Endothelial cell of umbilical vein (primary cell): ENCODE measurements at regions not wholly inside any gene's neighbourhood (a gene's known extent, or its start where the extent isn't known, plus 50 kb on each side); places are given as distances from the start of the nearest gene placed in this dataset.

Experiments
- BruUV-seq: library from RNA; stranded (reverse); fragments of 400-500 nt; replicated peaks from 2 replicates; lab custom pipeline; 2021; lab: Mats Ljungman, UMichigan
- CTCF ChIA-PET: fragments of 300-600, 350-600 bp; sonication (Branson Sonifier 250); formaldehyde crosslinking; loops from one replicate; lab custom pipeline; 2021; ENCODE audit warnings: antibody characterized with exemption, inconsistent platforms; lab: Charles Lee
- POLR2A ChIA-PET: fragments of 300-600, 350-600 bp; sonication (Branson Sonifier 250); formaldehyde crosslinking; loops from one replicate; lab custom pipeline; 2021; ENCODE audit warnings: antibody characterized with exemption, inconsistent platforms; lab: Charles Lee
- DNase-seq: peaks from one replicate; pipeline ENCODE4 v3.0.0-alpha.2; 2011; ENCODE audit warnings: low read depth, low spot score
- FAIRE-seq: peaks from 2 replicates; lab custom pipeline; 2011; peaks lifted over from hg19 to GRCh38; lab: Jason Lieb, UNC
- H2AFZ ChIP-seq: 2 replicates; pipeline ENCODE4 v1.6.0; 2012; ENCODE audit warnings: low read depth, low read length, control low read depth, inconsistent platforms
- H3K27ac ChIP-seq: 2 replicates; pipeline ENCODE4 v1.5.1; 2011; ENCODE audit warnings: low read depth, mild to moderate bottlenecking, control low read depth, low read length, moderate library complexity; ENCODE audit not compliant: insufficient read depth
- H3K27me3 ChIP-seq, 2 experiments: 2 replicates each; pipeline versions ENCODE4 v1.6.0 to v1.6.1; 2011; ENCODE audit warnings: low read length in 2 of 2, mixed read lengths in 1 of 2; ENCODE audit not compliant: control insufficient read depth in 2 of 2, insufficient read depth in 2 of 2
- H3K36me3 ChIP-seq, 2 experiments: 2 replicates in 1 of 2; 3 replicates in 1 of 2; pipeline ENCODE4 v1.5.1; 2011; ENCODE audit warnings: low read length in 2 of 2, mild to moderate bottlenecking in 1 of 2, moderate library complexity in 1 of 2; ENCODE audit not compliant: control insufficient read depth in 2 of 2, insufficient read depth in 2 of 2; ENCODE audit errors: extremely low read depth in 1 of 2
- H3K4me1 ChIP-seq: 3 replicates; pipeline ENCODE4 v1.5.1; 2011; ENCODE audit warnings: mild to moderate bottlenecking, low read length; ENCODE audit not compliant: control insufficient read depth, insufficient read depth; ENCODE audit errors: extremely low read depth
- H3K4me2 ChIP-seq: 2 replicates; pipeline ENCODE4 v1.6.1; 2011; ENCODE audit warnings: low read length, control low read depth, mixed read lengths; ENCODE audit not compliant: insufficient read depth
- H3K4me3 ChIP-seq, 3 experiments: fragments of 200-600 bp in 1 of 3; sonication (generic), shearing (Covaris generic) in 1 of 3; replicated peaks in 1 of 3; 2 replicates each; pipeline ENCODE4 v1.5.1; 2011 to 2016; ENCODE audit warnings: control low read depth in 3 of 3, low read length in 3 of 3, mild to moderate bottlenecking in 2 of 3, inconsistent platforms in 1 of 3, low read depth in 1 of 3, moderate library complexity in 1 of 3; ENCODE audit not compliant: insufficient read depth in 1 of 3
- H3K79me2 ChIP-seq: 2 replicates; pipeline ENCODE4 v1.6.0; 2012; ENCODE audit warnings: low read length, inconsistent platforms; ENCODE audit not compliant: control insufficient read depth, insufficient read depth
- H3K9ac ChIP-seq: replicated peaks from 2 replicates; pipeline ENCODE3; 2011; ENCODE audit warnings: low read length, control low read depth; ENCODE audit not compliant: insufficient read depth; ENCODE audit errors: extremely low read depth
- H3K9me1 ChIP-seq: replicated peaks from 3 replicates; pipeline ENCODE4 v1.6.0; 2011; ENCODE audit warnings: mild to moderate bottlenecking, low read length; ENCODE audit not compliant: control insufficient read depth, insufficient read depth; ENCODE audit errors: extremely low read depth
- H3K9me3 ChIP-seq: replicated peaks from 2 replicates; pipeline ENCODE4 v1.5.1; 2012; ENCODE audit warnings: low read length, inconsistent platforms; ENCODE audit not compliant: control insufficient read depth, insufficient read depth
- H4K20me1 ChIP-seq: replicated peaks from 2 replicates; pipeline ENCODE3; 2011; ENCODE audit warnings: mild to moderate bottlenecking, low read length; ENCODE audit not compliant: control insufficient read depth, insufficient read depth; ENCODE audit errors: extremely low read depth
- EZH2 ChIP-seq: IDR thresholded peaks from 2 replicates; pipeline ENCODE4 v1.6.1; 2012; ENCODE audit warnings: borderline replicate concordance, low read depth, mild to moderate bottlenecking, moderate library complexity, low read length, inconsistent platforms; ENCODE audit not compliant: severe bottlenecking
- FOS ChIP-seq: IDR thresholded peaks from 2 replicates; pipeline ENCODE4 v1.6.1; 2011; ENCODE audit warnings: mild to moderate bottlenecking, low read length, moderate library complexity, borderline replicate concordance; ENCODE audit not compliant: insufficient read depth
- GATA2 ChIP-seq: IDR thresholded peaks from 2 replicates; pipeline ENCODE4 v1.7.0; 2011; ENCODE audit warnings: low read depth, mild to moderate bottlenecking, moderate library complexity, mixed read lengths, low read length; ENCODE audit not compliant: insufficient read length, insufficient read depth
- JUN ChIP-seq: IDR thresholded peaks from 2 replicates; pipeline ENCODE4 v1.6.1; 2011; ENCODE audit warnings: borderline replicate concordance, low read depth; ENCODE audit not compliant: insufficient read length, insufficient read depth
- MYC ChIP-seq: IDR thresholded peaks from one replicate; pipeline ENCODE4 v1.6.1; 2011; ENCODE audit warnings: mild to moderate bottlenecking, low read depth, low read length
- POLR2A ChIP-seq: IDR thresholded peaks from 2 replicates; pipeline ENCODE4 v1.6.1; 2012; ENCODE audit warnings: low read depth, mild to moderate bottlenecking, control low read depth, low read length
- POLR2AphosphoS5 ChIP-seq: IDR thresholded peaks from 2 replicates; pipeline ENCODE4 v1.6.1; 2012; ENCODE audit warnings: low read depth, mild to moderate bottlenecking, control low read depth, low read length, moderate library complexity; ENCODE audit not compliant: insufficient read depth
- dilution Hi-C: fragments of 300-500 bp; cut with MboI; formaldehyde crosslinking; loops from one replicate; pipeline ENCODE4 v1.15.0; 2019; ENCODE audit warnings: low sequenced_read_pairs; ENCODE audit not compliant: extremely low pct_ligation_motif_present
- intact Hi-C: fragments of 100-400 bp; cut with micrococcal nuclease; formaldehyde crosslinking; loops from one replicate; pipeline ENCODE4 v1.10.0; 2022
- TF ChIP-seq, protein P1 (sequence below), 2 donors: IDR thresholded peaks; 1 replicate in 1 of 2; 2 replicates in 1 of 2; pipeline ENCODE4 v1.5.1; 2011; ENCODE audit warnings: low read length in 2 of 2, mild to moderate bottlenecking in 2 of 2, moderate library complexity in 2 of 2, control low read depth in 1 of 2, inconsistent platforms in 1 of 2, low read depth in 1 of 2; ENCODE audit not compliant: insufficient read depth in 1 of 2; ENCODE audit errors: extremely low read depth in 1 of 2
- TF ChIP-seq, protein P2 (sequence below): IDR thresholded peaks from 2 replicates; pipeline ENCODE4 v1.6.1; 2011; ENCODE audit not compliant: insufficient read depth, insufficient read length

DNA sequence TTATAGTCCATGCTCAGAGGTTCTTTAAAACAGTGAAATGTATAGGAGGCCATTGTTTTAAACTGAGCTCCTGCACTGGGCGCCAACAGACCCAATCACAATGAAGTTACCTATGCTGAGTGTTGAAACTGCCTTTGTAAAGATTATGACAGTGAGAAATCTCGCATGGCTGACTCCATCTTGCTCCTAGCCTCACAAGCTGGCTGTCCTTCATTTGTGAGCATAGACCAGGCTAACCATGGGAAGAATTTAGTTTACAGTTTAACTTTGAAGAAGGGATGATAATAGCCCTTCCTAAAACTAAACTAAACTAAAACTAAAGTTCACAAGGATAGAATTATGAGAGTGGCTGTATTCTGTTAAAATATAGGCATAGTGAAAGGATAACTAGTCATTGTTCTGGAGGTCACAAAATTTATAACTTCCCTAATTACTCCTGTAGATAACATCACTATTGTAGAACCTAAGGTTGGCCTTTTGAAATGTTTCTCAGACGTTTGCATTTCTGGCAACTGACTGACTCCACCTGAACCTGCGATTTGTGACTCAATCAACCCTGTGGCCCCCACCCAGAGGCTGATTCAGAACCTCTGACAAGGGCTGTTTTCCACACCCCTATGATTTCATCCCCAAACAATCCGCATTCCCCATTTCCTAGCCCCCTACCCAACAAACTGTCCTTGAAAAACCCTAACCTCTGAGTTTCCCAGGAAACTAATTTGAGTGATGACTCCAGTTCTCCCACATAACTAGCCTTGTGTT is 59.1 kb downstream of the HMHB1 start:
- H3K9me3 ChIP-seq, result no peaks in the 10 kb centered on the region
- no peak overlapping the region for H2AFZ ChIP-seq
- intact Hi-C loops, result no loop called here
- FAIRE-seq (no peak), DNase-seq (no peak)
- H3K4me1 ChIP-seq, result no peaks in the 10 kb centered on the region
- no peaks in the 10 kb centered on the region for H3K79me2 ChIP-seq
- no peak for TF ChIP-seq MYC
- no peak for TF ChIP-seq JUN
- TF ChIP-seq, protein P1, sequence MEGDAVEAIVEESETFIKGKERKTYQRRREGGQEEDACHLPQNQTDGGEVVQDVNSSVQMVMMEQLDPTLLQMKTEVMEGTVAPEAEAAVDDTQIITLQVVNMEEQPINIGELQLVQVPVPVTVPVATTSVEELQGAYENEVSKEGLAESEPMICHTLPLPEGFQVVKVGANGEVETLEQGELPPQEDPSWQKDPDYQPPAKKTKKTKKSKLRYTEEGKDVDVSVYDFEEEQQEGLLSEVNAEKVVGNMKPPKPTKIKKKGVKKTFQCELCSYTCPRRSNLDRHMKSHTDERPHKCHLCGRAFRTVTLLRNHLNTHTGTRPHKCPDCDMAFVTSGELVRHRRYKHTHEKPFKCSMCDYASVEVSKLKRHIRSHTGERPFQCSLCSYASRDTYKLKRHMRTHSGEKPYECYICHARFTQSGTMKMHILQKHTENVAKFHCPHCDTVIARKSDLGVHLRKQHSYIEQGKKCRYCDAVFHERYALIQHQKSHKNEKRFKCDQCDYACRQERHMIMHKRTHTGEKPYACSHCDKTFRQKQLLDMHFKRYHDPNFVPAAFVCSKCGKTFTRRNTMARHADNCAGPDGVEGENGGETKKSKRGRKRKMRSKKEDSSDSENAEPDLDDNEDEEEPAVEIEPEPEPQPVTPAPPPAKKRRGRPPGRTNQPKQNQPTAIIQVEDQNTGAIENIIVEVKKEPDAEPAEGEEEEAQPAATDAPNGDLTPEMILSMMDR (IDR thresholded peaks at IDR 0.05; ENCODE audit: extremely low read depth in 1 of 2, insufficient read depth in 1 of 2, low read depth in 1 of 2, low read length in 2 of 2), result no peak
- TF ChIP-seq POLR2AphosphoS5, result no peak
- TF ChIP-seq EZH2, result no peak
- no peak for TF ChIP-seq POLR2A
- TF ChIP-seq GATA2, result no peak
- no peak for TF ChIP-seq FOS
- TF ChIP-seq, protein P2, sequence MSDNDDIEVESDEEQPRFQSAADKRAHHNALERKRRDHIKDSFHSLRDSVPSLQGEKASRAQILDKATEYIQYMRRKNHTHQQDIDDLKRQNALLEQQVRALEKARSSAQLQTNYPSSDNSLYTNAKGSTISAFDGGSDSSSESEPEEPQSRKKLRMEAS, result no peak
- H3K4me2 ChIP-seq, result no peak overlapping the region
- H3K36me3 ChIP-seq, result no peaks in the 10 kb centered on the region
- POLR2A ChIA-PET, result no interaction called here
- H3K9me1 ChIP-seq, result no peaks in the 10 kb centered on the region
- no peaks in the 10 kb centered on the region for H4K20me1 ChIP-seq
- H3K27me3 ChIP-seq, result no peaks in the 10 kb centered on the region
- CTCF ChIA-PET, result interaction anchor here (1.0 to 1.1 kb wide), 2 partner anchors 13 to 16 kb away, joined by 3 to 4 read pairs; no protein-coding TSS in a partner anchor
- no peak overlapping the region for H3K9ac ChIP-seq
- H3K4me3 ChIP-seq, result no peak overlapping the region
- no peak overlapping the region for H3K27ac ChIP-seq
- BruUV-seq, result no TSS peak
- dilution Hi-C loops, result no loop called here
